OCI-LY3 (cell line): ENCODE measurements at regions not wholly inside any gene's neighbourhood (a gene's known extent, or its start where the extent isn't known, plus 50 kb on each side); places are given as distances from the start of the nearest gene placed in this dataset.

Experiments
- H2AFZ ChIP-seq: fragments of 200-600, 300-600 bp; shearing (Covaris generic); 2 replicates; pipeline ENCODE4 v1.6.0; 2014; ENCODE audit warnings: antibody characterized with exemption, low read depth, low read length
- H3K27ac ChIP-seq: fragments of 200-600, 300-600 bp; sonication (generic); 2 replicates; pipeline ENCODE4 v1.5.1; 2014; ENCODE audit warnings: mild to moderate bottlenecking, low read length, moderate library complexity, mixed read lengths
- H3K27me3 ChIP-seq: fragments of 200-600, 300-600 bp; sonication (generic); 2 replicates; pipeline ENCODE4 v1.6.1; 2014; ENCODE audit warnings: low read depth, low read length, mixed read lengths
- H3K36me3 ChIP-seq: fragments of 200-600, 300-600 bp; sonication (generic); replicated peaks from 2 replicates; pipeline ENCODE3; 2014; ENCODE audit warnings: low read depth, low read length, mixed read lengths
- H3K4me1 ChIP-seq: fragments of 300-600, 200-600 bp; sonication (generic); 2 replicates; pipeline ENCODE4 v1.6.1; 2014; ENCODE audit warnings: low read length, mixed read lengths
- H3K4me2 ChIP-seq: fragments of 200-600, 300-600 bp; sonication (generic); 2 replicates; pipeline ENCODE4 v1.6.1; 2014; ENCODE audit warnings: low read length, mixed read lengths
- H3K4me3 ChIP-seq: fragments of 300-600, 200-600 bp; sonication (generic); 2 replicates; pipeline ENCODE4 v1.5.1; 2014; ENCODE audit warnings: antibody characterized with exemption, mild to moderate bottlenecking, low read length, moderate library complexity
- H3K79me2 ChIP-seq: fragments of 300-600, 200-600 bp; shearing (Covaris generic); 2 replicates; pipeline ENCODE4 v1.6.1; 2014; ENCODE audit warnings: mild to moderate bottlenecking, low read length, mixed read lengths
- H3K9ac ChIP-seq: fragments of 300-600, 200-600 bp; shearing (Covaris generic); 2 replicates; pipeline ENCODE4 v1.6.0; 2014; ENCODE audit warnings: mild to moderate bottlenecking, low read length, moderate library complexity
- H3K9me3 ChIP-seq: fragments of 200-600, 300-600 bp; shearing (Covaris generic); 2 replicates; pipeline ENCODE4 v1.6.1; 2014; ENCODE audit warnings: low read length, mixed read lengths; ENCODE audit not compliant: insufficient read depth
- H4K20me1 ChIP-seq: fragments of 200-600, 300-600 bp; sonication (generic); 2 replicates; pipeline ENCODE4 v1.6.1; 2016; ENCODE audit warnings: low read length, mixed read lengths; ENCODE audit not compliant: insufficient read depth
- EZH2phosphoT487 ChIP-seq: fragments of 200-600 bp; shearing (Covaris generic); IDR thresholded peaks from 2 replicates; pipeline ENCODE4 v1.6.1; 2018; ENCODE audit warnings: antibody characterized with exemption, mixed run types, low read depth
- TF ChIP-seq, protein P1 (sequence below): fragments of 200-600, 300-600 bp; sonication (generic); IDR thresholded peaks from 2 replicates; pipeline ENCODE4 v1.5.1; 2014; ENCODE audit warnings: antibody characterized with exemption, low read length, low read depth

DNA sequence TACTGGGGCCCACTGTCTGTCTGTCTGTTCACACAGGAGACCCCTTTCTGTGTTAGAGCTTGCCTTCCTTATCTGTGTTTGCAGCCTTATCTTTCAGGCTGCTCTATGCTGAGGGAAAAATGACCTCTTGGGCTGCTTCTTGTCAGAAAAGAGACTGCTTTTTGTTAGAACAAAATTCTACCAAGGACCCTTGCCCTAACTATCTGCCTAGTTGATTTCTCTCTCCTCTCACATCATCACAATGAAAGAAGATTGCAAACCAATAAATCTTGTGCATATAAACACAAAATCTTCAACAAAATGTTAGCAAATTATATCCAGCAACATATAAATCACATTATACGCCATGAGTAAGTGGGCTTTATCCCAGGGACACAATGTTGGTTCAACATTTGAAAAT is 1117.7 kb downstream of the CDH11 start:
- Histone ChIP-seq H3K4me1 (no peaks in the 10 kb centered on the region), H3K4me3 (no peak overlapping the region), H3K27ac (no peak overlapping the region), H3K79me2 (no peaks in the 10 kb centered on the region), H4K20me1 (no peaks in the 10 kb centered on the region), H3K4me2 (no peak overlapping the region), H3K9ac (no peak overlapping the region), H3K36me3 (no peaks in the 10 kb centered on the region), H2AFZ (no peak overlapping the region), H3K27me3 (no peaks in the 10 kb centered on the region), H3K9me3 (no peaks in the 10 kb centered on the region)
- no peak for TF ChIP-seq EZH2phosphoT487
- TF ChIP-seq, protein P1, sequence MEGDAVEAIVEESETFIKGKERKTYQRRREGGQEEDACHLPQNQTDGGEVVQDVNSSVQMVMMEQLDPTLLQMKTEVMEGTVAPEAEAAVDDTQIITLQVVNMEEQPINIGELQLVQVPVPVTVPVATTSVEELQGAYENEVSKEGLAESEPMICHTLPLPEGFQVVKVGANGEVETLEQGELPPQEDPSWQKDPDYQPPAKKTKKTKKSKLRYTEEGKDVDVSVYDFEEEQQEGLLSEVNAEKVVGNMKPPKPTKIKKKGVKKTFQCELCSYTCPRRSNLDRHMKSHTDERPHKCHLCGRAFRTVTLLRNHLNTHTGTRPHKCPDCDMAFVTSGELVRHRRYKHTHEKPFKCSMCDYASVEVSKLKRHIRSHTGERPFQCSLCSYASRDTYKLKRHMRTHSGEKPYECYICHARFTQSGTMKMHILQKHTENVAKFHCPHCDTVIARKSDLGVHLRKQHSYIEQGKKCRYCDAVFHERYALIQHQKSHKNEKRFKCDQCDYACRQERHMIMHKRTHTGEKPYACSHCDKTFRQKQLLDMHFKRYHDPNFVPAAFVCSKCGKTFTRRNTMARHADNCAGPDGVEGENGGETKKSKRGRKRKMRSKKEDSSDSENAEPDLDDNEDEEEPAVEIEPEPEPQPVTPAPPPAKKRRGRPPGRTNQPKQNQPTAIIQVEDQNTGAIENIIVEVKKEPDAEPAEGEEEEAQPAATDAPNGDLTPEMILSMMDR, result no peak

DNA sequence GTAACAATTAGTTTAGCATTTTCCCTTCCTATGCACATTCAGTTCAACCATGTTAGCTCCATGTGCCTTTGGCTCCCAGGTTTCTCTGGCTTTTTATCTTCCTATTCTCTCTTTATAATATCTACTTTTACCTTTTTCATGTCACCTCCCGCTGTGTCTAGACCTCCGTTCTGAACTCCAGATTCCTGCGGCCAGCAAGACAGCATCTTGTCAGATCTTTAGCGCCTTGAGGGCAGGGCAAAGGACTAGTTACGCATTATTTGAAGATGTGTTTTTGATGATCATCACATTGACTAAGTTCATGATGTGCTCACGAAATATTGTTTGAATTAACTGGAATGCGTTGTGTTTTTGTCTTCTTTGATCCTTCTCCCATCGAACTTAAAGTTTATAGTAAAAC is 1126.8 kb downstream of the CDH11 start:
- Histone ChIP-seq H3K79me2 (no peaks in the 10 kb centered on the region), H4K20me1 (no peaks in the 10 kb centered on the region), H3K9me3 (no peaks in the 10 kb centered on the region), H3K9ac (no peak overlapping the region), H2AFZ (no peak overlapping the region), H3K36me3 (no peaks in the 10 kb centered on the region), H3K27ac (no peak overlapping the region), H3K27me3 (no peaks in the 10 kb centered on the region), H3K4me1 (no peaks in the 10 kb centered on the region), H3K4me3 (no peak overlapping the region), H3K4me2 (no peak overlapping the region)
- TF ChIP-seq, protein P1, result no peak
- TF ChIP-seq EZH2phosphoT487, result no peak

DNA sequence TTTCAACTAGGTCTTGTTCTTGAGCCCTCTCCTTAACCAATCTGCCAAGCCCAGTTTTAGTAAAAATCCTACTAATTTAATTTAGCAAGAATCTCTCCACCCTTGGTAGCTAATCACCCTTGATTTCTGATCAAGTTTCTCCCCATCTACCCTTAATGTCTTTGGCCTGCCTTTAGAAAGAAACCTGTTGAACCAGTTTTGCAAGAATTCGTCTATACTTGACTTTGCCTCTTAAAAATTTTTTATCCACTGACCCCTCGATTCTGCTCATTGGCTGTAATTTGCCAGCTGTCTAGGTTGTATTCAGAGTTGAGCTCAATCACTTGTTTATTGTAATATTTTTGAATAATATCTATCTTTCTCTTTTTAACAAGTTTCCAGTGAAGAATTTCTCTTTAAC is 1138.5 kb downstream of the CDH11 start:
- no peak for TF ChIP-seq EZH2phosphoT487
- TF ChIP-seq, protein P1, result no peak
- Histone ChIP-seq H3K36me3 (no peaks in the 10 kb centered on the region), H3K27ac (no peak overlapping the region), H3K27me3 (no peaks in the 10 kb centered on the region), H4K20me1 (no peaks in the 10 kb centered on the region), H3K4me2 (no peak overlapping the region), H2AFZ (no peak overlapping the region), H3K9ac (no peak overlapping the region), H3K4me3 (no peak overlapping the region), H3K4me1 (no peaks in the 10 kb centered on the region), H3K9me3 (no peaks in the 10 kb centered on the region), H3K79me2 (no peaks in the 10 kb centered on the region)

DNA sequence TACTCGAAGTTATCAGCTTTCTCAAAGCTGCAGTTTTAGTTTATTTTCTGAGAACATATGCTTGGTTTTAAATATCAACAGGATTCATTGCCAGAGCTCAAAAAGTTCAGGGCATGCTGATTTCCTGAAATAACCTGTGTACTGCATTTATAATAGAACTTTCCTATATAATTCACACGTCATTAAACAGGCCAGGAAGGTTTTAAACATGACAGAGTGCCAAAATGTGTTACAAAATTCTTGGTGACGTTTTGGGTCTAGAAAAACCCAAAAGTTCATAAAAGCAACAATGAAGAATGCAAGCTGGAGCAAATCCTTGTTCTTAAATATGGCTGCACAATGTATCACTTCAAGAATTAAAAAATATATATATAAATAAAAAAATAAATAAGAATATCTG is 1139.1 kb downstream of the CDH11 start:
- no peak overlapping the region for H2AFZ ChIP-seq
- no peak for TF ChIP-seq EZH2phosphoT487
- TF ChIP-seq, protein P1, result no peak
- no peaks in the 10 kb centered on the region for H3K36me3 ChIP-seq
- no peak overlapping the region for H3K27ac ChIP-seq
- no peaks in the 10 kb centered on the region for H3K9me3 ChIP-seq
- H3K4me3 ChIP-seq, result no peak overlapping the region
- H3K27me3 ChIP-seq, result no peaks in the 10 kb centered on the region
- no peaks in the 10 kb centered on the region for H4K20me1 ChIP-seq
- H3K9ac ChIP-seq, result no peak overlapping the region
- H3K4me1 ChIP-seq, result no peaks in the 10 kb centered on the region
- H3K79me2 ChIP-seq, result no peaks in the 10 kb centered on the region
- no peak overlapping the region for H3K4me2 ChIP-seq
